Subcutaneous abdominal adipose tissue (tissue), 5 donors: ENCODE measurements at regions not wholly inside any gene's neighbourhood (a gene's known extent, or its start where the extent isn't known, plus 50 kb on each side); places are given as distances from the start of the nearest gene placed in this dataset.

Source experiments
- H3K27ac ChIP-seq: one replicate; pipeline ENCODE4 v1.7.0; 2013; ENCODE audit warnings: low read depth, mild to moderate bottlenecking, inconsistent platforms, low read length, moderate library complexity
- H3K27me3 ChIP-seq, 5 donors: one replicate each; pipeline ENCODE4 v1.7.0; 2013; ENCODE audit warnings: low read length in 5 of 5, inconsistent platforms in 1 of 5; ENCODE audit not compliant: control insufficient read depth in 5 of 5, insufficient read depth in 4 of 5
- H3K36me3 ChIP-seq, 5 donors: one replicate each; pipeline ENCODE4 v1.7.0; 2013; ENCODE audit warnings: low read length in 5 of 5; ENCODE audit not compliant: control insufficient read depth in 5 of 5, insufficient read depth in 5 of 5
- H3K4me1 ChIP-seq, 5 donors: one replicate each; pipeline ENCODE4 v1.7.0; 2013; ENCODE audit warnings: low read length in 5 of 5, mild to moderate bottlenecking in 3 of 5, moderate library complexity in 1 of 5; ENCODE audit not compliant: control insufficient read depth in 5 of 5, insufficient read depth in 5 of 5
- H3K4me3 ChIP-seq, 5 donors: one replicate each; pipeline ENCODE4 v1.7.0; 2013; ENCODE audit warnings: low read length in 5 of 5, low read depth in 1 of 5
- H3K9ac ChIP-seq, 5 donors: one replicate each; pipeline ENCODE4 v1.7.0; 2013; ENCODE audit warnings: low read length in 5 of 5, mild to moderate bottlenecking in 4 of 5, moderate library complexity in 3 of 5
- H3K9me3 ChIP-seq, 5 donors: one replicate each; pipeline ENCODE4 v1.7.0; 2013; ENCODE audit warnings: low read length in 5 of 5; ENCODE audit not compliant: control insufficient read depth in 5 of 5
- donor health status: healthy.
- donor health status: healthy.
- donor health status: healthy.
- donor health status: healthy.
- donor health status: healthy.

GRCh38 chr2:76478266-76479035 is 767.7 kb upstream of the GCFC2 start:
- Histone ChIP-seq H3K4me3 (no peak overlapping the region), H3K9me3 (no peaks in the 10 kb centered on the region), H3K27ac (no peak overlapping the region), H3K4me1 (no peaks in the 10 kb centered on the region), H3K36me3 (no peaks in the 10 kb centered on the region), H3K9ac (no peak overlapping the region), H3K27me3 (no peaks in the 10 kb centered on the region)

- Histone ChIP-seq H3K27me3 (no peaks in the 10 kb centered on the region), H3K9ac (no peak overlapping the region), H3K36me3 (no peaks in the 10 kb centered on the region), H3K4me3 (no peak overlapping the region), H3K9me3 (no peaks in the 10 kb centered on the region), H3K4me1 (no peaks in the 10 kb centered on the region), H3K27ac (no peak overlapping the region)
These were observed 762.2 kb upstream of the GCFC2 start for GRCh38 chr2:76472946-76473345.

GRCh38 chr2:76469066-76469465 is 758.4 kb upstream of the GCFC2 start:
- H3K36me3 ChIP-seq, result no peaks in the 10 kb centered on the region
- H3K9me3 ChIP-seq, result no peaks in the 10 kb centered on the region
- no peaks in the 10 kb centered on the region for H3K4me1 ChIP-seq
- H3K27ac ChIP-seq, result no peak overlapping the region
- no peak overlapping the region for H3K4me3 ChIP-seq
- H3K27me3 ChIP-seq, result no peaks in the 10 kb centered on the region
- no peak overlapping the region for H3K9ac ChIP-seq

- H3K4me3 ChIP-seq, result no peak overlapping the region
These were observed 756.6 kb upstream of the GCFC2 start for GRCh38 chr2:76467326-76467725.

GRCh38 chr2:76464310-76464709 is 753.6 kb upstream of the GCFC2 start:
- H3K27ac ChIP-seq, result no peak overlapping the region
- H3K27me3 ChIP-seq, result no peaks in the 10 kb centered on the region
- no peaks in the 10 kb centered on the region for H3K36me3 ChIP-seq
- H3K9ac ChIP-seq, result no peak overlapping the region
- H3K4me1 ChIP-seq, result no peaks in the 10 kb centered on the region
- H3K9me3 ChIP-seq, result no peaks in the 10 kb centered on the region
- H3K4me3 ChIP-seq, result no peak overlapping the region

More at GRCh38 chr2:76467326-76467725, 756.6 kb upstream of the GCFC2 start:
- H3K4me1 ChIP-seq, result no peaks in the 10 kb centered on the region
- no peak overlapping the region for H3K9ac ChIP-seq
- no peaks in the 10 kb centered on the region for H3K9me3 ChIP-seq
- no peaks in the 10 kb centered on the region for H3K36me3 ChIP-seq
- H3K27ac ChIP-seq, result no peak overlapping the region
- H3K27me3 ChIP-seq, result no peaks in the 10 kb centered on the region

- Histone ChIP-seq H3K27ac (no peak overlapping the region), H3K4me3 (no peak overlapping the region), H3K9me3 (no peaks in the 10 kb centered on the region), H3K4me1 (no peaks in the 10 kb centered on the region), H3K9ac (no peak overlapping the region), H3K36me3 (no peaks in the 10 kb centered on the region), H3K27me3 (no peaks in the 10 kb centered on the region)
These were observed 750.7 kb upstream of the GCFC2 start for GRCh38 chr2:76461431-76461830.

GRCh38 chr2:76455910-76456309 is 745.2 kb upstream of the GCFC2 start:
- H3K27ac ChIP-seq, result no peak overlapping the region
- H3K9ac ChIP-seq, result no peak overlapping the region
- H3K4me3 ChIP-seq, result no peak overlapping the region
- no peaks in the 10 kb centered on the region for H3K27me3 ChIP-seq
- no peaks in the 10 kb centered on the region for H3K9me3 ChIP-seq
- no peaks in the 10 kb centered on the region for H3K4me1 ChIP-seq
- H3K36me3 ChIP-seq, result no peaks in the 10 kb centered on the region

- Histone ChIP-seq H3K4me1 (no peaks in the 10 kb centered on the region), H3K4me3 (no peak overlapping the region), H3K27me3 (no peaks in the 10 kb centered on the region), H3K27ac (no peak overlapping the region), H3K9ac (no peak overlapping the region), H3K36me3 (no peaks in the 10 kb centered on the region), H3K9me3 (no peaks in the 10 kb centered on the region)
These were observed 739.3 kb upstream of the GCFC2 start for GRCh38 chr2:76450024-76450475.

- no peaks in the 10 kb centered on the region for H3K36me3 ChIP-seq
- H3K9ac ChIP-seq, result no peak overlapping the region
- no peaks in the 10 kb centered on the region for H3K4me1 ChIP-seq
- H3K27me3 ChIP-seq, result no peaks in the 10 kb centered on the region
- no peak overlapping the region for H3K4me3 ChIP-seq
- no peak overlapping the region for H3K27ac ChIP-seq
- H3K9me3 ChIP-seq, result no peaks in the 10 kb centered on the region
These were observed 738.2 kb upstream of the GCFC2 start for GRCh38 chr2:76448956-76449355.

GRCh38 chr2:76447294-76447693 is 736.6 kb upstream of the GCFC2 start:
- no peaks in the 10 kb centered on the region for H3K4me1 ChIP-seq
- H3K9ac ChIP-seq, result no peak overlapping the region
- no peaks in the 10 kb centered on the region for H3K27me3 ChIP-seq
- H3K36me3 ChIP-seq, result no peaks in the 10 kb centered on the region
- no peak overlapping the region for H3K4me3 ChIP-seq
- no peaks in the 10 kb centered on the region for H3K9me3 ChIP-seq
- H3K27ac ChIP-seq, result no peak overlapping the region
